Hepatocyte (in vitro differentiated cells): ENCODE measurements at regions not wholly inside any gene's neighbourhood (a gene's known extent, or its start where the extent isn't known, plus 50 kb on each side); places are given as distances from the start of the nearest gene placed in this dataset.

Experiments
- EZH2 ChIP-seq: fragments of 200-600 bp; sonication (generic); IDR thresholded peaks from 2 replicates; pipeline ENCODE4 v1.6.1; 2016; ENCODE audit warnings: antibody characterized with exemption, mild to moderate bottlenecking, borderline replicate concordance
- EZH2phosphoT487 ChIP-seq: fragments of 200-600 bp; sonication (generic); IDR thresholded peaks from one replicate; pipeline ENCODE4 v1.6.1; 2018; ENCODE audit warnings: antibody characterized with exemption, mild to moderate bottlenecking, low read depth, moderate library complexity; ENCODE audit not compliant: unreplicated experiment, severe bottlenecking
- TF ChIP-seq, protein P1 (sequence below): fragments of 200-600 bp; sonication (generic); IDR thresholded peaks from 2 replicates; pipeline ENCODE4 v1.5.1; 2016; ENCODE audit warnings: antibody characterized with exemption, mild to moderate bottlenecking; ENCODE audit not compliant: poor library complexity

DNA sequence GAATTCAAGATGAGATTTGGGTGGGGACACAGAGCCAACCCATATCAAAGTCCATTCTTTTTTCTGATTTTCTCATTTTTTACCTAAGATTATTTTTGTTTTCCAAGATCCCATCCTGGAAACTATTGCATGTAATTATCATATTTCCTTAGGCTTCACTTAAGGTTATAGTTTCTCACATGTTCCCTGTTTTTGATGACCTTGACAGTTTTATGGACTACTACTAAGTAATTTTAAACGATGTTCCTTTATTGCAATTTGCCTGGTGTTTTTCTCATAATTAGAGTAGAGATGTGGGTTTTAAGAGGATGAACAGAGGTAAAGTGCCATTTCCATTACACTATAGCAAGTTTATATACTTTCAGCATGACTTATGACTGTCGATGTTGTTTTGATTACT lies 795.1 kb downstream of the FAT4 start:
- TF ChIP-seq, protein P1, sequence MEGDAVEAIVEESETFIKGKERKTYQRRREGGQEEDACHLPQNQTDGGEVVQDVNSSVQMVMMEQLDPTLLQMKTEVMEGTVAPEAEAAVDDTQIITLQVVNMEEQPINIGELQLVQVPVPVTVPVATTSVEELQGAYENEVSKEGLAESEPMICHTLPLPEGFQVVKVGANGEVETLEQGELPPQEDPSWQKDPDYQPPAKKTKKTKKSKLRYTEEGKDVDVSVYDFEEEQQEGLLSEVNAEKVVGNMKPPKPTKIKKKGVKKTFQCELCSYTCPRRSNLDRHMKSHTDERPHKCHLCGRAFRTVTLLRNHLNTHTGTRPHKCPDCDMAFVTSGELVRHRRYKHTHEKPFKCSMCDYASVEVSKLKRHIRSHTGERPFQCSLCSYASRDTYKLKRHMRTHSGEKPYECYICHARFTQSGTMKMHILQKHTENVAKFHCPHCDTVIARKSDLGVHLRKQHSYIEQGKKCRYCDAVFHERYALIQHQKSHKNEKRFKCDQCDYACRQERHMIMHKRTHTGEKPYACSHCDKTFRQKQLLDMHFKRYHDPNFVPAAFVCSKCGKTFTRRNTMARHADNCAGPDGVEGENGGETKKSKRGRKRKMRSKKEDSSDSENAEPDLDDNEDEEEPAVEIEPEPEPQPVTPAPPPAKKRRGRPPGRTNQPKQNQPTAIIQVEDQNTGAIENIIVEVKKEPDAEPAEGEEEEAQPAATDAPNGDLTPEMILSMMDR, result no peak
- no peak for TF ChIP-seq EZH2phosphoT487
- no peak for TF ChIP-seq EZH2
